GM18498 (cell line): ENCODE measurements at regions not wholly inside any gene's neighbourhood (a gene's known extent, or its start where the extent isn't known, plus 50 kb on each side); places are given as distances from the start of the nearest gene placed in this dataset.

Experiments used
- ATAC-seq: cut with Tn5 transposase; IDR thresholded peaks from one replicate; pipeline ENCODE4 v1.9.1; 2021; ENCODE audit warnings: mild to moderate bottlenecking, moderate library complexity; ENCODE audit not compliant: unreplicated experiment

DNA sequence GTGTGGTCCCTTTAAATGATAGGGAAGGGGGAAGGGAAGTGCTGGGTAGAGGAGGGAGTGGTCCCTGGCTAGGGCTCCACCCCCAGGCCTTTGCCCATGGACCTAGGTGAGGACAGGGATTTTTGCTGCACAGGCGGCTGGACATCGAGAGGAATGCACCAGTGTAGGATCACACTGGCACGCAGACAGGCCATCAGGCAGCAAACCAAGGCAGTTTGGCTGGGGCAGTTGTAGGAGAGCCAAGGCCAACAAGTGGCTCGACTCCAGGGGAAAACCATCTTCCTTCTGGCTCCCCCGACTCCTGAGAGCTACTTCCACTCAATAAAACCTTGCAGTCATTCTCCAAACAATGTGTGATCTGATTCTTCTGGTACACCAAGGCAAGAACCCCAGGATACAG is 402.0 kb upstream of the LRRTM1 start:
- ATAC-seq, result no peak

DNA sequence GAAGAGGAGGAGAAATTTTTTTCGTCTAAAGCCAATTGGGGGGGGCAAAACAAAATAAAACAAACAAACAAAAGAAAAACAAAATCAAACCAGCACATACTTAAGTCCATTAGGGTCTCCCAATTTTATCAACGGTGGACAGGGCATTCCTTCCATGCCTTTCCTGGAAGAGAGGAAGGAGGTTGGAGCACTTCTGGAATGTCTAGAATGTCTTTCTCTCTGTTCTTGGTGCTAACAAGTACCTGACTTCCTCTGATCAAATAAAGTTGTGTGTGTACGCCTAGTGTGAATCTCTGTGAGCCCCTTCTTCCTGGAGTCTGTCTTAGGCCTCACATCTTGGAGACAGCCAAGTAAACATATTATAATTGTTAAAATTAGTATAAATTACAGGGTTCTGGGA is 399.0 kb upstream of the LRRTM1 start:
- no peak for ATAC-seq

- no peak for ATAC-seq
These were observed 396.4 kb upstream of the LRRTM1 start for GRCh38 chr2:80700961-80701360.
